Fibroblast of villous mesenchyme (primary cell): ENCODE measurements at regions not wholly inside any gene's neighbourhood (a gene's known extent, or its start where the extent isn't known, plus 50 kb on each side); places are given as distances from the start of the nearest gene placed in this dataset.

Experiments used
- DNase-seq: peaks from one replicate; pipeline ENCODE4 v3.0.0-alpha.2; 2010; ENCODE audit warnings: low read depth
- H3K4me3 ChIP-seq: 2 replicates; pipeline ENCODE4 v1.5.1; 2011; ENCODE audit warnings: low read depth, mild to moderate bottlenecking, low read length
- CTCF ChIP-seq: IDR thresholded peaks from 2 replicates; pipeline ENCODE4 v1.5.1; 2012; ENCODE audit warnings: low read depth, mild to moderate bottlenecking, low read length; ENCODE audit not compliant: insufficient read depth

GRCh38 chrX:51437521-51437920, 58.9 kb downstream of the NUDT11 start:
- no peak for DNase-seq
- TF ChIP-seq CTCF, result no peak
- H3K4me3 ChIP-seq, result no peak overlapping the region

GRCh38 chrX:51435101-51435500, 61.3 kb downstream of the NUDT11 start:
- H3K4me3 ChIP-seq, result no peak overlapping the region
- TF ChIP-seq CTCF, result no peak
- DNase-seq, result no peak

- no peak overlapping the region for H3K4me3 ChIP-seq
- DNase-seq, result no peak
- no peak for TF ChIP-seq CTCF
Observed at GRCh38 chrX:51421972-51422597, 74.3 kb downstream of the NUDT11 start.

- DNase-seq, result peak; percentile 36
- H3K4me3 ChIP-seq, result no peak overlapping the region
- TF ChIP-seq CTCF, result peak; percentile 71
Observed at GRCh38 chrX:51420610-51421009, 75.8 kb downstream of the NUDT11 start.

- no peak overlapping the region for H3K4me3 ChIP-seq
- no peak for TF ChIP-seq CTCF
- no peak for DNase-seq
Observed at GRCh38 chrX:51408462-51408861, 75.8 kb downstream of the NUDT10 start.

- no peak for DNase-seq
- TF ChIP-seq CTCF, result no peak
- no peak overlapping the region for H3K4me3 ChIP-seq
Observed at GRCh38 chrX:51407520-51408409, 75.1 kb downstream of the NUDT10 start.
